PFSK-1 (cell line): ENCODE measurements at regions not wholly inside any gene's neighbourhood (a gene's known extent, or its start where the extent isn't known, plus 50 kb on each side); places are given as distances from the start of the nearest gene placed in this dataset.

ENCODE experiments used
- FOXP2 ChIP-seq: optimal IDR thresholded peaks from 2 replicates; pipeline ENCODE3; 2011; ENCODE audit warnings: borderline replicate concordance, control low read depth, inconsistent platforms; ENCODE audit not compliant: insufficient read depth; ENCODE audit errors: extremely low read length, extremely low read depth
- POLR2AphosphoS5 ChIP-seq: IDR thresholded peaks from 2 replicates; pipeline ENCODE4 v1.6.1; 2012; ENCODE audit warnings: low read depth, mild to moderate bottlenecking, control low read depth, low read length, moderate library complexity
- SIN3A ChIP-seq: IDR thresholded peaks from 2 replicates; pipeline ENCODE4 v1.6.1; 2012; ENCODE audit warnings: mild to moderate bottlenecking, low read length, moderate library complexity, borderline replicate concordance; ENCODE audit not compliant: insufficient read depth
- TAF1 ChIP-seq: IDR thresholded peaks from 2 replicates; pipeline ENCODE4 v1.6.1; 2012; ENCODE audit warnings: low read length, control low read depth, borderline replicate concordance; ENCODE audit not compliant: insufficient read depth
- TF ChIP-seq, protein P1 (sequence below), 2 experiments: IDR thresholded peaks; 2 replicates each; pipeline versions ENCODE4 v1.6.1 to v1.8.0; 2011 to 2012; ENCODE audit warnings: low read depth in 2 of 2, low read length in 2 of 2, control low read depth in 1 of 2, inconsistent platforms in 1 of 2, mild to moderate bottlenecking in 1 of 2, moderate library complexity in 1 of 2; ENCODE audit not compliant: insufficient read depth in 1 of 2

GRCh38 chr15:58293622-58294550 lies 137.9 kb upstream of the LIPC start:
- TF ChIP-seq, protein P1, sequence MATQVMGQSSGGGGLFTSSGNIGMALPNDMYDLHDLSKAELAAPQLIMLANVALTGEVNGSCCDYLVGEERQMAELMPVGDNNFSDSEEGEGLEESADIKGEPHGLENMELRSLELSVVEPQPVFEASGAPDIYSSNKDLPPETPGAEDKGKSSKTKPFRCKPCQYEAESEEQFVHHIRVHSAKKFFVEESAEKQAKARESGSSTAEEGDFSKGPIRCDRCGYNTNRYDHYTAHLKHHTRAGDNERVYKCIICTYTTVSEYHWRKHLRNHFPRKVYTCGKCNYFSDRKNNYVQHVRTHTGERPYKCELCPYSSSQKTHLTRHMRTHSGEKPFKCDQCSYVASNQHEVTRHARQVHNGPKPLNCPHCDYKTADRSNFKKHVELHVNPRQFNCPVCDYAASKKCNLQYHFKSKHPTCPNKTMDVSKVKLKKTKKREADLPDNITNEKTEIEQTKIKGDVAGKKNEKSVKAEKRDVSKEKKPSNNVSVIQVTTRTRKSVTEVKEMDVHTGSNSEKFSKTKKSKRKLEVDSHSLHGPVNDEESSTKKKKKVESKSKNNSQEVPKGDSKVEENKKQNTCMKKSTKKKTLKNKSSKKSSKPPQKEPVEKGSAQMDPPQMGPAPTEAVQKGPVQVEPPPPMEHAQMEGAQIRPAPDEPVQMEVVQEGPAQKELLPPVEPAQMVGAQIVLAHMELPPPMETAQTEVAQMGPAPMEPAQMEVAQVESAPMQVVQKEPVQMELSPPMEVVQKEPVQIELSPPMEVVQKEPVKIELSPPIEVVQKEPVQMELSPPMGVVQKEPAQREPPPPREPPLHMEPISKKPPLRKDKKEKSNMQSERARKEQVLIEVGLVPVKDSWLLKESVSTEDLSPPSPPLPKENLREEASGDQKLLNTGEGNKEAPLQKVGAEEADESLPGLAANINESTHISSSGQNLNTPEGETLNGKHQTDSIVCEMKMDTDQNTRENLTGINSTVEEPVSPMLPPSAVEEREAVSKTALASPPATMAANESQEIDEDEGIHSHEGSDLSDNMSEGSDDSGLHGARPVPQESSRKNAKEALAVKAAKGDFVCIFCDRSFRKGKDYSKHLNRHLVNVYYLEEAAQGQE (IDR thresholded peaks at IDR 0.05; ENCODE audit: insufficient read depth in 1 of 2, low read depth in 2 of 2, low read length in 2 of 2), result no peak
- TF ChIP-seq POLR2AphosphoS5, result no peak
- TF ChIP-seq TAF1, result no peak
- no peak for TF ChIP-seq SIN3A
- no peak for TF ChIP-seq FOXP2

DNA sequence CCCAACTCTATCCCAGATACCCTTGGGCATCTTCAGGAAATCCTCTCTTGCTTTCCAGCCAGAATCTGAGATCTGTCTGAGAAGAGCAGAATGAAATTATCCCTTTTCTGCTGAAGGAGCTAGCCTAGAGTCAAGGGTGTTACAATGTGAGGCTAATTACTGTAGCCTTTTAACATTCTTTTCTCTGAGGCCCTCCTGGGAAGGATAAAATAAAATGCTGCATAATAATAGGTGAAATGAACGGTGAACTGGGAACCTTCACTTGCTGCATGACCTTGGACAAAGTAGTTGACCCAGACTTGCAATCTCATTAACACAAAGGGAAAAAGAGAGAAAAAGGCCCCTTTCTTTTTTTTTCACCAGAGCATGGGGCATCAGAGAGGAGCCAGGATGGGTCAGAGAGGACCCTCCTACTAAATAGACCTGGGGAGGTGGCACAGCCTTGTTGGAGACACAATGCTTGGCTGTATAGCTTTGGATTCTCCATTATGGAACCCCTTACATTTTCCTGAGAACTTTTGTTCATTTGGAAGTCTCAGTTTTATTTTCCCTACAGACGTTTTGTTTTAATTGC lies 137.0 kb upstream of the LIPC start:
- no peak for TF ChIP-seq SIN3A
- TF ChIP-seq POLR2AphosphoS5, result no peak
- TF ChIP-seq, protein P1 (IDR thresholded peaks at IDR 0.05; ENCODE audit: insufficient read depth in 1 of 2, low read depth in 2 of 2, low read length in 2 of 2), result no peak
- no peak for TF ChIP-seq FOXP2
- TF ChIP-seq TAF1, result no peak

GRCh38 chr15:58295637-58296215 lies 136.1 kb upstream of the LIPC start:
- TF ChIP-seq FOXP2, result no peak

DNA sequence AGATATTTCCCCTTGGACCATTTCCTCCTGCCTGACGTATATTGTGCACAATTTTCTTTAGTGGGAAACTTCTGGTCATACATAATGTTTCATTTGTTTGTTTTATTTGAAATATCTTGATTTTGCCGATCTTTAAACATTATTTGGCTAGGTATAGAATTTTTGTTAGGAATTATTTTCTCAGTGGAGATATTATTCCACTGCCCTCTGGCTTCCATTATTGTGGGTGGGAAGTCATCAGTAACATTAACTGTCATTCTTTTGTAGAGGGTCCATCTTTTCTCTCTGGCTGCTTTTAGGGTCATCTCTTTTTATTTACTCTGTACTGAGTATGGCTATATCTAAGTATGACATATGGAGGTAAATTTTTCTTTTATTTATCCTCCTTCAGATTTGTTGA lies 135.5 kb upstream of the LIPC start:
- TF ChIP-seq, protein P1 (IDR thresholded peaks at IDR 0.05; ENCODE audit: insufficient read depth in 1 of 2, low read depth in 2 of 2, low read length in 2 of 2), result no peak
- no peak for TF ChIP-seq SIN3A
- no peak for TF ChIP-seq POLR2AphosphoS5
- TF ChIP-seq TAF1, result no peak
- no peak for TF ChIP-seq FOXP2

DNA sequence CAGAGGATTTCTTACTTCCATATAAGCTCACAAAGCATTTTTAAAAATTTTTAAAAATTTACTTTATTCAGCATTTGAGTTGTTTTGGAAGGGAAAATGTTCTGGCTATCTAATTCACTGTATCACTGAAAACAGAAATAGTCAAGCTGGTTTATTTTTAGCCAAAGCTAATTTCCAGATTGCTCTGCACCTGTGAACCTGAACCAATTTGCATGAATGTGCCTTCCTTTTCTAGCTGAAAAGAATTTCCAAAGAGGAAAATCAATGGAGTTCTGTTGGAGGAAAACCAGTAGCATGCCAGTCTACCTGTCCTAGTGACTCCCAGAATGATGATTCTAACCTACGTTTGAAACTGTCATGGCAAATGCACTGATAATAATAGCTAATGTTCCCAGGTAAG lies 134.2 kb upstream of the LIPC start:
- no peak for TF ChIP-seq POLR2AphosphoS5
- TF ChIP-seq, protein P1 (IDR thresholded peaks at IDR 0.05; ENCODE audit: insufficient read depth in 1 of 2, low read depth in 2 of 2, low read length in 2 of 2), result no peak
- TF ChIP-seq SIN3A, result no peak
- TF ChIP-seq FOXP2, result no peak
- TF ChIP-seq TAF1, result no peak
